ENCODE measurements at regions not wholly inside any gene's neighbourhood (a gene's known extent, or its start where the extent isn't known, plus 50 kb on each side); places are given as distances from the start of the nearest gene placed in this dataset.

- no peaks in the 10 kb centered on the region for H3K79me2 ChIP-seq (ENCODE audit: insufficient read depth, low read length)
- no peaks in the 10 kb centered on the region for H4K20me1 ChIP-seq (ENCODE audit: insufficient read depth, low read length, poor library complexity, severe bottlenecking)
- no peak overlapping the region for H3K4me3 ChIP-seq (ENCODE audit: low read length, poor library complexity, severe bottlenecking)
- H3K4me1 ChIP-seq (ENCODE audit: insufficient read depth, low read length, poor library complexity, severe bottlenecking), result no peaks in the 10 kb centered on the region
- TF ChIP-seq CTCF (conservative IDR thresholded peaks at IDR 0.05; ENCODE audit: low read length) (no peak), EZH2phosphoT487 (IDR thresholded peaks at IDR 0.05; ENCODE audit: borderline replicate concordance) (no peak)
- no peaks in the 10 kb centered on the region for H3K27me3 ChIP-seq (ENCODE audit: insufficient read depth, low read length, poor library complexity, severe bottlenecking)
- no peak overlapping the region for H2AFZ ChIP-seq (ENCODE audit: low read length)
- no peak overlapping the region for H3K9ac ChIP-seq (ENCODE audit: low read depth, low read length, poor library complexity, severe bottlenecking)
- no peaks in the 10 kb centered on the region for H3F3A ChIP-seq (ENCODE audit: low read depth)
- H3K9me3 ChIP-seq (ENCODE audit: insufficient read depth, low read depth, low read length), result no peaks in the 10 kb centered on the region
- no peaks in the 10 kb centered on the region for H3K36me3 ChIP-seq (ENCODE audit: insufficient read depth, low read length)
- H3K9me2 ChIP-seq (replicated peaks; ENCODE audit: low read depth, low read length), result no peaks in the 10 kb centered on the region
- H3K4me2 ChIP-seq (ENCODE audit: low read depth, low read length, poor library complexity, severe bottlenecking), result no peak overlapping the region
These were observed 469.3 kb upstream of the MCTP2 start for GRCh38 chr15:93762036-93762435.

GRCh38 chr15:93759629-93760028 lies 471.7 kb upstream of the MCTP2 start:
- Histone ChIP-seq H3K9me3 (ENCODE audit: insufficient read depth, low read depth, low read length) (no peaks in the 10 kb centered on the region), H3K9me2 (replicated peaks; ENCODE audit: low read depth, low read length) (no peaks in the 10 kb centered on the region), H3F3A (ENCODE audit: low read depth) (no peaks in the 10 kb centered on the region), H3K4me3 (ENCODE audit: low read length, poor library complexity, severe bottlenecking) (no peak overlapping the region), H3K27me3 (ENCODE audit: insufficient read depth, low read length, poor library complexity, severe bottlenecking) (no peaks in the 10 kb centered on the region), H3K79me2 (ENCODE audit: insufficient read depth, low read length) (no peaks in the 10 kb centered on the region), H4K20me1 (ENCODE audit: insufficient read depth, low read length, poor library complexity, severe bottlenecking) (no peaks in the 10 kb centered on the region), H3K4me2 (ENCODE audit: low read depth, low read length, poor library complexity, severe bottlenecking) (no peak overlapping the region), H3K36me3 (ENCODE audit: insufficient read depth, low read length) (no peaks in the 10 kb centered on the region), H3K9ac (ENCODE audit: low read depth, low read length, poor library complexity, severe bottlenecking) (no peak overlapping the region), H2AFZ (ENCODE audit: low read length) (no peak overlapping the region), H3K4me1 (ENCODE audit: insufficient read depth, low read length, poor library complexity, severe bottlenecking) (no peaks in the 10 kb centered on the region)
- no peak for TF ChIP-seq CTCF (conservative IDR thresholded peaks at IDR 0.05; ENCODE audit: low read length)
- TF ChIP-seq EZH2phosphoT487 (IDR thresholded peaks at IDR 0.05; ENCODE audit: borderline replicate concordance), result no peak

GRCh38 chr15:93758824-93759223 lies 472.5 kb upstream of the MCTP2 start:
- Histone ChIP-seq H2AFZ (ENCODE audit: low read length) (no peak overlapping the region), H3K4me2 (ENCODE audit: low read depth, low read length, poor library complexity, severe bottlenecking) (no peak overlapping the region)

More at GRCh38 chr15:93758824-93759223, 472.5 kb upstream of the MCTP2 start:
- H3K36me3 ChIP-seq (ENCODE audit: insufficient read depth, low read length), result no peaks in the 10 kb centered on the region
- no peaks in the 10 kb centered on the region for H3F3A ChIP-seq (ENCODE audit: low read depth)
- H4K20me1 ChIP-seq (ENCODE audit: insufficient read depth, low read length, poor library complexity, severe bottlenecking), result no peaks in the 10 kb centered on the region
- H3K4me1 ChIP-seq (ENCODE audit: insufficient read depth, low read length, poor library complexity, severe bottlenecking), result no peaks in the 10 kb centered on the region
- no peaks in the 10 kb centered on the region for H3K79me2 ChIP-seq (ENCODE audit: insufficient read depth, low read length)
- H3K9ac ChIP-seq (ENCODE audit: low read depth, low read length, poor library complexity, severe bottlenecking), result no peak overlapping the region
- no peaks in the 10 kb centered on the region for H3K9me2 ChIP-seq (replicated peaks; ENCODE audit: low read depth, low read length)
- H3K9me3 ChIP-seq (ENCODE audit: insufficient read depth, low read depth, low read length), result no peaks in the 10 kb centered on the region
- H3K27me3 ChIP-seq (ENCODE audit: insufficient read depth, low read length, poor library complexity, severe bottlenecking), result no peaks in the 10 kb centered on the region
- no peak for TF ChIP-seq CTCF (conservative IDR thresholded peaks at IDR 0.05; ENCODE audit: low read length)
- TF ChIP-seq EZH2phosphoT487 (IDR thresholded peaks at IDR 0.05; ENCODE audit: borderline replicate concordance), result no peak
- H3K4me3 ChIP-seq (ENCODE audit: low read length, poor library complexity, severe bottlenecking), result no peak overlapping the region

All from Loucy (cell line).